Astrocyte (in vitro differentiated cells and primary cell): ENCODE measurements at regions not wholly inside any gene's neighbourhood (a gene's known extent, or its start where the extent isn't known, plus 50 kb on each side); places are given as distances from the start of the nearest gene placed in this dataset.

Experiments
- EZH2 ChIP-seq: IDR thresholded peaks from 2 replicates; pipeline ENCODE4 v1.6.1; 2012; ENCODE audit warnings: mild to moderate bottlenecking, low read length, inconsistent platforms; ENCODE audit not compliant: insufficient read depth
- TF ChIP-seq, protein P1 (sequence below): IDR thresholded peaks from 2 replicates; pipeline ENCODE4 v1.5.1; 2011; ENCODE audit warnings: low read depth, mild to moderate bottlenecking, inconsistent platforms, low read length, moderate library complexity; ENCODE audit not compliant: insufficient read depth

- TF ChIP-seq, protein P1, sequence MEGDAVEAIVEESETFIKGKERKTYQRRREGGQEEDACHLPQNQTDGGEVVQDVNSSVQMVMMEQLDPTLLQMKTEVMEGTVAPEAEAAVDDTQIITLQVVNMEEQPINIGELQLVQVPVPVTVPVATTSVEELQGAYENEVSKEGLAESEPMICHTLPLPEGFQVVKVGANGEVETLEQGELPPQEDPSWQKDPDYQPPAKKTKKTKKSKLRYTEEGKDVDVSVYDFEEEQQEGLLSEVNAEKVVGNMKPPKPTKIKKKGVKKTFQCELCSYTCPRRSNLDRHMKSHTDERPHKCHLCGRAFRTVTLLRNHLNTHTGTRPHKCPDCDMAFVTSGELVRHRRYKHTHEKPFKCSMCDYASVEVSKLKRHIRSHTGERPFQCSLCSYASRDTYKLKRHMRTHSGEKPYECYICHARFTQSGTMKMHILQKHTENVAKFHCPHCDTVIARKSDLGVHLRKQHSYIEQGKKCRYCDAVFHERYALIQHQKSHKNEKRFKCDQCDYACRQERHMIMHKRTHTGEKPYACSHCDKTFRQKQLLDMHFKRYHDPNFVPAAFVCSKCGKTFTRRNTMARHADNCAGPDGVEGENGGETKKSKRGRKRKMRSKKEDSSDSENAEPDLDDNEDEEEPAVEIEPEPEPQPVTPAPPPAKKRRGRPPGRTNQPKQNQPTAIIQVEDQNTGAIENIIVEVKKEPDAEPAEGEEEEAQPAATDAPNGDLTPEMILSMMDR: no peak
- TF ChIP-seq EZH2: no peak
These were observed 174.9 kb upstream of the VEGFC start for GRCh38 chr4:176967586-176967985.
